ENCODE measurements at regions not wholly inside any gene's neighbourhood (a gene's known extent, or its start where the extent isn't known, plus 50 kb on each side); places are given as distances from the start of the nearest gene placed in this dataset.
"Not testable (repeated sequence)": the region's sequence is repeated elsewhere in the genome, so short reads cannot be mapped to it uniquely, and the experiment has no call there.

DNA sequence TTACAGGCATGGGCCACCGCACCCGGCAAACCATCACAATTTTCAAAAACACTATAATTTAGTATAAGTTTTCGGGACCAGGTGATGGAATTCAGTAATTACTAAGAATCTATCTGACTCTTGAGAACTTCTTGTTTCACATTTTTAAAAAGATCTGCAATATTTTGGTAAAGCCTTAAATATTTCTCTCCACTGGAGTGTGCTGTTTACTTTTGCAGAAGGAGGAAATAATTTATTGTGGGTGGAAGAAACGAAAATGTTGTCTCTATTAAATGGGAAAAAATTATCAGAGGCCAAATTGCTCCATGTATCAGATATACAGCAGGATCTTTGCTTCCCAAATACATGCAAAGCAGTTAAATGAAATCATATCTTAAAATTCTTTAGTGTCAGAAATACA lies 566.8 kb upstream of the CYLC2 start:
- Histone ChIP-seq H3K4me3 (ENCODE audit: low read depth, low read length) (no peak overlapping the region), H3K9me3 (ENCODE audit: severe bottlenecking) (no peaks in the 10 kb centered on the region), H3K36me3 (no peaks in the 10 kb centered on the region), H3K27ac (no peak overlapping the region), H3K27me3 (ENCODE audit: insufficient read depth, low read depth, severe bottlenecking) (no peaks in the 10 kb centered on the region)
- no peak for DNase-seq
- TF ChIP-seq, protein P1, sequence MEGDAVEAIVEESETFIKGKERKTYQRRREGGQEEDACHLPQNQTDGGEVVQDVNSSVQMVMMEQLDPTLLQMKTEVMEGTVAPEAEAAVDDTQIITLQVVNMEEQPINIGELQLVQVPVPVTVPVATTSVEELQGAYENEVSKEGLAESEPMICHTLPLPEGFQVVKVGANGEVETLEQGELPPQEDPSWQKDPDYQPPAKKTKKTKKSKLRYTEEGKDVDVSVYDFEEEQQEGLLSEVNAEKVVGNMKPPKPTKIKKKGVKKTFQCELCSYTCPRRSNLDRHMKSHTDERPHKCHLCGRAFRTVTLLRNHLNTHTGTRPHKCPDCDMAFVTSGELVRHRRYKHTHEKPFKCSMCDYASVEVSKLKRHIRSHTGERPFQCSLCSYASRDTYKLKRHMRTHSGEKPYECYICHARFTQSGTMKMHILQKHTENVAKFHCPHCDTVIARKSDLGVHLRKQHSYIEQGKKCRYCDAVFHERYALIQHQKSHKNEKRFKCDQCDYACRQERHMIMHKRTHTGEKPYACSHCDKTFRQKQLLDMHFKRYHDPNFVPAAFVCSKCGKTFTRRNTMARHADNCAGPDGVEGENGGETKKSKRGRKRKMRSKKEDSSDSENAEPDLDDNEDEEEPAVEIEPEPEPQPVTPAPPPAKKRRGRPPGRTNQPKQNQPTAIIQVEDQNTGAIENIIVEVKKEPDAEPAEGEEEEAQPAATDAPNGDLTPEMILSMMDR (IDR thresholded peaks at IDR 0.05; ENCODE audit: low read depth, low read length): no peak

DNA sequence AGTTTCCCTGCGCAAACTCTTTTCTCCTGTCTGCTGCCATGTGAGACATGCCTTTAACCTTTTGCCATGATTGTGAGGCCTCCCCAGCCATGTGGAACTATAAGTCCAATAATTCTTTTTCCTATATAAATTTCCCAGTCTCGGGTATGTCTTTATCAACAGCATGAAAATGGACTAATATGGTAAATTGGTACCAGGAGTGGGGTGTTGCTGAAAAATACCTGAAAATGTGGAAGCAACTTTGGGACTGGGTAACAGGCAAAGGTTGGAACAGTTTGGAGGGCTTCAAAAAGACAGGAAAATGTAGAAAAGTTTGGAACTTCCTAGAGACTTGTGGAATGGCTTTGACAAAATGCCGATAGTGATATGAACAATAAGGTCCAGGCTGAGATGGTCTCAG lies 578.9 kb upstream of the CYLC2 start:
- not testable (repeated sequence) for H3K27ac ChIP-seq; H3K27me3 ChIP-seq (ENCODE audit: insufficient read depth, low read depth, severe bottlenecking); H3K36me3 ChIP-seq; H3K9me3 ChIP-seq (ENCODE audit: severe bottlenecking); DNase-seq; H3K4me3 ChIP-seq (ENCODE audit: low read depth, low read length)

DNA sequence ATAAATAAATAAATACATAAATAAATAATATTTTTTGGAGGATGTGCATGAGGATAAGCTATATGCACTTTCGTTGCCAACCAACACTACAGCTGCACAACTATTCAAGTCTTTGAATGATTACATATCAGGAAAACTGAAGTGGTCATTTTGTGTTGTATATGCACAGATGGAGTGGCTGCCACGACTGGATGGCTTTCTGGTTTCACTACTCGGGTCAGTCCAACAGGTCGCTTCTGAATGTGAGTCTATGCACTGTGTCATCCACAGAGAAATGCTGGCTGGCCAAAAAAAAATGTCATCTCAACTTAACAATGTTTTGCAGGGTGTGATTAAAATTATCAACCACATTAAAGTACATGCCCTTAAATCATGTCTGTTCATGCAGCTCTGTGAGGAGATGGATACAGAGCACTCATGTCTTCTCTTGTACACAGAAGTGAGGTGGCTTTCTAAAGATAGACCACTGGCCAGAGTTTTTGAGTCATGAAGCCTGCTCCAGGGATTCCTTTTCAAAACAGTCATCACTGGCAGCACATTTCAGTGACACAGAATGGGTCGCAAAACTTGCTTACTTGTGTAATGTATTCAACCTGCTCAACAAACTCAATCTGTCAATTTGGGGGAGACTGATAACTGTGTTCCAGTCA lies 589.8 kb upstream of the CYLC2 start:
- no peak overlapping the region for H3K27ac ChIP-seq
- TF ChIP-seq, protein P1 (IDR thresholded peaks at IDR 0.05; ENCODE audit: low read depth, low read length): no peak
- H3K36me3 ChIP-seq: no peaks in the 10 kb centered on the region; the same call in 1 of the 2 replicates
- no peak overlapping the region for H3K4me3 ChIP-seq (ENCODE audit: low read depth, low read length)
- no peak for DNase-seq
- peaks cover 20% of the 10 kb centered on the region for H3K9me3 ChIP-seq (ENCODE audit: severe bottlenecking)
- no peaks in the 10 kb centered on the region for H3K27me3 ChIP-seq (ENCODE audit: insufficient read depth, low read depth, severe bottlenecking)

DNA sequence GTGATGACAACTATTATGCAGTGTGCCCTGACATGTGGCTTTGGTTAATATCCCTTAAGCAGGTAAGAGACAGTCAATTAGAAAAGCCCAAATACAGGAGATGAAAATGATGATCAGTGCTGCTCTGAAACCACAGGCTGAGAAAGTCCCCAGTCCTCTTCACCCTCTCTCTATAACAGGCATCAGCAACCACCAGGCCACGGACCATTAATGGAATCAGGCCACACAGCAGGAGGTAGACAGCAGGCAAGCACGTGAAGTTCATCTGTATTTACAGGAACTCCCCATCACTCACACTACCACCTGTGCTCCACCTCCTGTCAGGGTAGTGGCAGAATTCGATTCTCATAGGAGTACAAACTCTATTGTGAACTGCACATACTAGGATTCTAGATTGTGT lies 591.6 kb upstream of the CYLC2 start:
- TF ChIP-seq, protein P1 (IDR thresholded peaks at IDR 0.05; ENCODE audit: low read depth, low read length): no peak
- H3K36me3 ChIP-seq: no peaks in the 10 kb centered on the region; the same call in 1 of the 2 replicates
- H3K27ac ChIP-seq: no peak overlapping the region
- DNase-seq: no peak
- H3K9me3 ChIP-seq (ENCODE audit: severe bottlenecking): peaks cover 20% of the 10 kb centered on the region
- H3K4me3 ChIP-seq (ENCODE audit: low read depth, low read length): no peak overlapping the region
- H3K27me3 ChIP-seq (ENCODE audit: insufficient read depth, low read depth, severe bottlenecking): no peaks in the 10 kb centered on the region

DNA sequence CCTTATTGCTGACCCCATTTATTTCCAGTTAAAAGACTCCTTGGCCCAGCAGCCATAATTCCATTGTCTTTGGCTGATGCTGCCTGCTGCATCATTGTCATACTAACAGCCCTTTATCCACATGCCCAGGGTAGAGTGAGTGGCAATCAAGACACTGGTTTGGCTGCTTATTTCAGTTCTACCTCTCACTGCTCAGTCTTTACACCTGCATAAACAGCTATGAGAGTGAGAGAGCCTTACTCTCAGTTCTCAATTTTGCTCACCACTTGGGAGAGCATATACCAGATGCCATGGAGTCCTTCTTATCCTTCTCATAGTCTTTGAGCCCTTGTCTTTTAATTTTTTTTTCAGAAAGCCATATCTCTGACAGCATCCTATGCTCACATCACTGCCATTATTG lies 596.9 kb upstream of the CYLC2 start:
- H3K36me3 ChIP-seq: no peaks in the 10 kb centered on the region; the same call in 1 of the 2 replicates
- no peak overlapping the region for H3K27ac ChIP-seq
- H3K27me3 ChIP-seq (ENCODE audit: insufficient read depth, low read depth, severe bottlenecking): no peaks in the 10 kb centered on the region
- DNase-seq: no peak
- peaks cover 10% of the 10 kb centered on the region for H3K9me3 ChIP-seq (ENCODE audit: severe bottlenecking)
- no peak overlapping the region for H3K4me3 ChIP-seq (ENCODE audit: low read depth, low read length)
- TF ChIP-seq, protein P1 (IDR thresholded peaks at IDR 0.05; ENCODE audit: low read depth, low read length): no peak

DNA sequence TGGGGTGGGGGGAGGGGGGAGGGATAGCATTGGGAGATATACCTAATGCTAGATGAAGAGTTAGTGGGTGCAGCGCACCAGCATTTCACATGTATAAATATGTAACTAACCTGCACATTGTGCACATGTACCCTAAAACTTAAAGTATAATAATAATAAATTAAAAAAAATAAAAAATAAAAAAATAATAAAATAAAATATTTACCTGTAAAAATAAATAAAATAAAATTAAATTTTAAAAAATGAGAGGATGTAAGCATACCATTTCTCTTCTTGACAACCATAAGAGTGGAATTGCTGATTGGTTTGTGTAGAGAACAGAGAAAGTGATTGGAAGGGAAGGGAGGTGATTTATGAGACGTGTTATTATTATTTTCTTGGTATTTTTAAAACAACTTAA lies 609.5 kb upstream of the CYLC2 start:
- H3K36me3 ChIP-seq; DNase-seq; H3K4me3 ChIP-seq (ENCODE audit: low read depth, low read length); H3K27ac ChIP-seq; H3K27me3 ChIP-seq (ENCODE audit: insufficient read depth, low read depth, severe bottlenecking); H3K9me3 ChIP-seq (ENCODE audit: severe bottlenecking): not testable (repeated sequence)

DNA sequence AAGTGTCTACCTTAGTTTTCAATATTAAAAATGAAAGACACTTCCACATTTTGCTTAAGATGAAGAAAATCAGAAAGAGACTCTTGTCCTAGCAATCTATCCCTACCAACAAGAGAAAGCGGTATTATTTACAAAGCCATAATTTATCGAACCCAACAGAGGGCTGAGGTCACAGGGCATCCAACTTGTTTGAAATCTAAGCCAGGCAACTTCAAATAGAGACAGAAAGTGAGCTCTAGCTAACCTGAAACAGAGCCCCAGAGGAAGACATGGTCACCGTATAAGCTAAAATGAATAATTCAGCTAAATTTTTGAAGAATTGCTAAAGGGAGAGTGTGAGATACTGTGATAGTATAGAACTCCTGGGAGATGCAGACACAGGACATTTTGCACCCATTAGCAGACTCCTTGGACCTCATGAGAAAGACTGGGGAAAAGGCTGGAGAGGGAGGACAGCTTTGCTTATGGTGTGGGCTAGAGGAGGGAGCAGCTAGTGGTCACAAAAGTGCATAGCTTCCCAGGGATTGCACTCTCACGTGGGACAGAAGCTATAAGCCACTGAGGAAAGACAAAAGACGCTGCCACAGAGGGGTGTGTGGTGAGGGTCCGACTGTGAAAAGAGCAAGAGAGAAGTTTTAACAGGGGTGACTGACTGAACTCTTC lies 624.2 kb upstream of the GRIN3A start:
- TF ChIP-seq, protein P1 (IDR thresholded peaks at IDR 0.05; ENCODE audit: low read depth, low read length): no peak

More for the DNA sequence above, 624.2 kb upstream of the GRIN3A start:
- Histone ChIP-seq H3K36me3 (no peaks in the 10 kb centered on the region), H3K27me3 (ENCODE audit: insufficient read depth, low read depth, severe bottlenecking) (no peaks in the 10 kb centered on the region), H3K27ac (no peak overlapping the region), H3K9me3 (ENCODE audit: severe bottlenecking) (no peaks in the 10 kb centered on the region), H3K4me3 (ENCODE audit: low read depth, low read length) (no peak overlapping the region)
- no peak for DNase-seq

Data from WERI-Rb-1 (cell line).